Fibroblast of lung (primary cell): ENCODE measurements at regions not wholly inside any gene's neighbourhood (a gene's known extent, or its start where the extent isn't known, plus 50 kb on each side); places are given as distances from the start of the nearest gene placed in this dataset.

ENCODE experiments used
- DNase-seq, 2 donors: peaks; one replicate each; pipeline versions ENCODE4 v3.0.0 to v3.0.0-alpha.2; 2010; ENCODE audit warnings: low read depth in 2 of 2
- H2AFZ ChIP-seq: 2 replicates; pipeline ENCODE4 v1.5.1; 2012; ENCODE audit warnings: low read length, control low read depth, inconsistent platforms
- H3K27ac ChIP-seq: 2 replicates; pipeline ENCODE4 v1.5.1; 2011; ENCODE audit warnings: low read length, control low read depth; ENCODE audit not compliant: insufficient read depth
- H3K27me3 ChIP-seq: 2 replicates; pipeline ENCODE4 v1.5.1; 2011; ENCODE audit warnings: mild to moderate bottlenecking, low read length; ENCODE audit not compliant: control insufficient read depth, insufficient read depth
- H3K36me3 ChIP-seq: 2 replicates; pipeline ENCODE4 v1.5.1; 2011; ENCODE audit warnings: low read length; ENCODE audit not compliant: control insufficient read depth, insufficient read depth
- H3K4me1 ChIP-seq: 2 replicates; pipeline ENCODE4 v1.5.1; 2011; ENCODE audit warnings: low read length; ENCODE audit not compliant: control insufficient read depth, insufficient read depth; ENCODE audit errors: extremely low read depth
- H3K4me2 ChIP-seq: 2 replicates; pipeline ENCODE4 v1.5.1; 2011; ENCODE audit warnings: low read length, control low read depth; ENCODE audit not compliant: insufficient read depth; ENCODE audit errors: extremely low read depth
- H3K4me3 ChIP-seq, 4 experiments: fragments of 200-600 bp in 1 of 4; sonication (generic) in 1 of 4; replicated peaks in 1 of 4; 2 replicates each; pipeline ENCODE4 v1.5.1; 2011 to 2016; ENCODE audit warnings: low read length in 4 of 4, low read depth in 3 of 4, mild to moderate bottlenecking in 3 of 4, control low read depth in 2 of 4, inconsistent platforms in 1 of 4, mixed read lengths in 1 of 4; ENCODE audit not compliant: insufficient read depth in 1 of 4; ENCODE audit errors: control extremely low read depth in 1 of 4
- H3K79me2 ChIP-seq: 2 replicates; pipeline ENCODE4 v1.5.1; 2012; ENCODE audit warnings: mild to moderate bottlenecking, low read length, inconsistent platforms; ENCODE audit not compliant: control insufficient read depth, insufficient read depth
- H3K9ac ChIP-seq: 2 replicates; pipeline ENCODE4 v1.5.1; 2011; ENCODE audit warnings: mild to moderate bottlenecking, low read length, control low read depth; ENCODE audit not compliant: insufficient read depth
- H3K9me3 ChIP-seq: 2 replicates; pipeline ENCODE4 v1.5.1; 2012; ENCODE audit warnings: low read depth, low read length; ENCODE audit not compliant: control insufficient read depth, insufficient read depth
- H4K20me1 ChIP-seq: 2 replicates; pipeline ENCODE4 v1.5.1; 2011; ENCODE audit warnings: low read length; ENCODE audit not compliant: control insufficient read depth, insufficient read depth; ENCODE audit errors: extremely low read depth
- EZH2 ChIP-seq: IDR thresholded peaks from 2 replicates; pipeline ENCODE4 v1.5.1; 2012; ENCODE audit warnings: low read length, control low read depth, mild to moderate bottlenecking; ENCODE audit errors: missing control alignments
- TF ChIP-seq, protein P1 (sequence below), 2 donors: IDR thresholded peaks in 1 of 2; conservative IDR thresholded peaks in 1 of 2; 1 replicate in 1 of 2; 2 replicates in 1 of 2; pipeline ENCODE4 v1.5.1; 2011 to 2012; ENCODE audit warnings: low read length in 2 of 2, control low read depth in 1 of 2, inconsistent platforms in 1 of 2, low read depth in 1 of 2, mild to moderate bottlenecking in 1 of 2

- TF ChIP-seq EZH2, result no peak
- TF ChIP-seq, protein P1, sequence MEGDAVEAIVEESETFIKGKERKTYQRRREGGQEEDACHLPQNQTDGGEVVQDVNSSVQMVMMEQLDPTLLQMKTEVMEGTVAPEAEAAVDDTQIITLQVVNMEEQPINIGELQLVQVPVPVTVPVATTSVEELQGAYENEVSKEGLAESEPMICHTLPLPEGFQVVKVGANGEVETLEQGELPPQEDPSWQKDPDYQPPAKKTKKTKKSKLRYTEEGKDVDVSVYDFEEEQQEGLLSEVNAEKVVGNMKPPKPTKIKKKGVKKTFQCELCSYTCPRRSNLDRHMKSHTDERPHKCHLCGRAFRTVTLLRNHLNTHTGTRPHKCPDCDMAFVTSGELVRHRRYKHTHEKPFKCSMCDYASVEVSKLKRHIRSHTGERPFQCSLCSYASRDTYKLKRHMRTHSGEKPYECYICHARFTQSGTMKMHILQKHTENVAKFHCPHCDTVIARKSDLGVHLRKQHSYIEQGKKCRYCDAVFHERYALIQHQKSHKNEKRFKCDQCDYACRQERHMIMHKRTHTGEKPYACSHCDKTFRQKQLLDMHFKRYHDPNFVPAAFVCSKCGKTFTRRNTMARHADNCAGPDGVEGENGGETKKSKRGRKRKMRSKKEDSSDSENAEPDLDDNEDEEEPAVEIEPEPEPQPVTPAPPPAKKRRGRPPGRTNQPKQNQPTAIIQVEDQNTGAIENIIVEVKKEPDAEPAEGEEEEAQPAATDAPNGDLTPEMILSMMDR (conservative IDR thresholded peaks at IDR 0.05 in 1 of 2, IDR thresholded peaks at IDR 0.05 in 1 of 2; ENCODE audit: low read depth in 1 of 2, low read length in 2 of 2), result no peak
- H4K20me1 ChIP-seq, result no peaks in the 10 kb centered on the region
- H3K9me3 ChIP-seq, result no peaks in the 10 kb centered on the region
- H3K4me3 ChIP-seq, result no peak overlapping the region
- no peak overlapping the region for H3K27ac ChIP-seq
- H3K27me3 ChIP-seq, result no peaks in the 10 kb centered on the region
- H3K79me2 ChIP-seq, result no peaks in the 10 kb centered on the region
- H3K4me1 ChIP-seq, result no peaks in the 10 kb centered on the region
- no peak for DNase-seq
- H3K4me2 ChIP-seq, result no peak overlapping the region
- H3K36me3 ChIP-seq, result no peaks in the 10 kb centered on the region
- H2AFZ ChIP-seq, result no peak overlapping the region
- H3K9ac ChIP-seq, result no peak overlapping the region
These were observed 87.0 kb upstream of the HS3ST3A1 start for GRCh38 chr17:13688716-13689115.

DNA sequence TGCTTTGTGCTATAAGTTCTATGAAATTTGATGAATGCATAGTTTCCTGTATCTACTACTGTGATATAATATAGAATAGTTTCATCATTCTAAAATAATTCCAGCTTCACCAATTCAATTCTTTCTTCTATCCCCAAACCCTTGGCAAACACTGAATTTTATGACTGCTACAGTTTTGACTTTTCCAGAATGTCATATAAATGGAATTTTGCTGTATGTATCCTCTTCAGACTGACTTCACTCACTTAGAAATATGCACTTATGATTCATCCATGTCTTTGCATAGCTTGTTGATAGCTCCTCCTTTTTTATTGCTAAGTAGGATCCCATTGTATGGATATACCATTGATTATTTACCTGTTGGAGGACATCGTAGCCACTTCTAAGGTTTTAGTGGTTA is 89.1 kb upstream of the HS3ST3A1 start:
- H3K27ac ChIP-seq, result no peak overlapping the region
- H4K20me1 ChIP-seq, result no peaks in the 10 kb centered on the region
- H3K9me3 ChIP-seq, result no peaks in the 10 kb centered on the region
- no peak overlapping the region for H3K9ac ChIP-seq
- no peaks in the 10 kb centered on the region for H3K36me3 ChIP-seq
- no peaks in the 10 kb centered on the region for H3K79me2 ChIP-seq
- no peaks in the 10 kb centered on the region for H3K27me3 ChIP-seq
- no peak overlapping the region for H3K4me2 ChIP-seq
- TF ChIP-seq EZH2, result no peak
- no peak overlapping the region for H2AFZ ChIP-seq
- peak in 1 of 2 donors; percentile 6 for DNase-seq
- H3K4me3 ChIP-seq, result no peak overlapping the region
- no peaks in the 10 kb centered on the region for H3K4me1 ChIP-seq

DNA sequence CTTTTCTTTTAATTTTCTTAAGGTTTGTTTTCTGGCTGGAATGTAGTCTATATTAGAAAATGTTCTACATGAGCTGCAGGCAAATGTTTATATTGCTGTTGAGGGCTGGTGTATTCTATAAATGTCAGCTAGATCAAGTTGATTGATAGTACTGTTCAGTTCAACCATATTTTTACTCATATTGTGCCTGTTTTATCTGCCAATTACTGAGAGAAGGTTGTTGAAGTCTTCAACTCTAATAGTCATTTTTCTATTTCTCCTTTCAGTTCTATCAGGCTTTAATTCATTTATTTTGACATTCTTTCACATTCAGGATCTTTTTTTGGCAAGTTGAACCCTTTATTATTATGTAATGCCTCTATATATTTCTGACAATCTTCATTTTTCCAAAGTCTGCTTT is 93.2 kb upstream of the HS3ST3A1 start:
- no peak overlapping the region for H3K27ac ChIP-seq
- H3K36me3 ChIP-seq, result no peaks in the 10 kb centered on the region
- H3K4me2 ChIP-seq, result no peak overlapping the region
- DNase-seq, result no peak
- no peak overlapping the region for H3K4me3 ChIP-seq
- no peak overlapping the region for H3K9ac ChIP-seq
- H4K20me1 ChIP-seq, result no peaks in the 10 kb centered on the region
- no peaks in the 10 kb centered on the region for H3K27me3 ChIP-seq
- no peaks in the 10 kb centered on the region for H3K9me3 ChIP-seq
- H3K79me2 ChIP-seq, result no peaks in the 10 kb centered on the region
- no peaks in the 10 kb centered on the region for H3K4me1 ChIP-seq
- TF ChIP-seq EZH2, result no peak
- TF ChIP-seq, protein P1 (conservative IDR thresholded peaks at IDR 0.05 in 1 of 2, IDR thresholded peaks at IDR 0.05 in 1 of 2; ENCODE audit: low read depth in 1 of 2, low read length in 2 of 2), result no peak
- H2AFZ ChIP-seq, result no peak overlapping the region

GRCh38 chr17:13698832-13699231 is 97.1 kb upstream of the HS3ST3A1 start:
- DNase-seq, result no peak
- H4K20me1 ChIP-seq, result no peaks in the 10 kb centered on the region
- H3K4me3 ChIP-seq, result no peak overlapping the region
- H2AFZ ChIP-seq, result no peak overlapping the region
- no peaks in the 10 kb centered on the region for H3K79me2 ChIP-seq
- H3K27ac ChIP-seq, result no peak overlapping the region
- H3K9ac ChIP-seq, result no peak overlapping the region
- H3K4me2 ChIP-seq, result no peak overlapping the region
- TF ChIP-seq EZH2, result no peak
- TF ChIP-seq, protein P1 (conservative IDR thresholded peaks at IDR 0.05 in 1 of 2, IDR thresholded peaks at IDR 0.05 in 1 of 2; ENCODE audit: low read depth in 1 of 2, low read length in 2 of 2), result no peak
- H3K27me3 ChIP-seq, result no peaks in the 10 kb centered on the region
- H3K4me1 ChIP-seq, result no peaks in the 10 kb centered on the region
- H3K9me3 ChIP-seq, result no peaks in the 10 kb centered on the region
- H3K36me3 ChIP-seq, result no peaks in the 10 kb centered on the region
